B cell (primary cell): ENCODE measurements at regions not wholly inside any gene's neighbourhood (a gene's known extent, or its start where the extent isn't known, plus 50 kb on each side); places are given as distances from the start of the nearest gene placed in this dataset.

ENCODE experiments used
- ATAC-seq: fragments of 200-7000 bp; cut with Tn5 transposase; one replicate; pipeline ENCODE4 v1.10.0; 2021; ENCODE audit warnings: low read depth, mild to moderate bottlenecking, moderate number of reproducible peaks, moderate library complexity
- CTCF ChIA-PET: fragments of 350-600 bp; sonication (Branson Sonifier 250); formaldehyde crosslinking; loops from one replicate; lab custom pipeline; 2021; ENCODE audit warnings: antibody characterized with exemption, inconsistent platforms; lab: Charles Lee
- POLR2A ChIA-PET: fragments of 350-600 bp; sonication (Branson Sonifier 250); formaldehyde crosslinking; loops from one replicate; lab custom pipeline; 2021; ENCODE audit warnings: antibody characterized with exemption; lab: Charles Lee
- DNase-seq: peaks from one replicate; pipeline ENCODE4 v3.0.0; 2013
- H2AFZ ChIP-seq: 2 replicates; pipeline ENCODE4 v1.6.1; 2012; ENCODE audit warnings: mild to moderate bottlenecking, low read depth, low read length; ENCODE audit not compliant: insufficient read depth, poor library complexity, severe bottlenecking
- H3K27ac ChIP-seq, 2 donors: 1 replicate in 1 of 2; 2 replicates in 1 of 2; pipeline ENCODE4 v1.5.1; 2012 to 2013; ENCODE audit warnings: low read length in 2 of 2, mild to moderate bottlenecking in 2 of 2, moderate library complexity in 1 of 2
- H3K27me3 ChIP-seq, 4 experiments: fragments of 200-600 bp in 1 of 4; sonication (generic) in 1 of 4; replicated peaks in 1 of 4; 1 replicate in 2 of 4; 2 replicates in 2 of 4; pipeline versions ENCODE4 v1.6.1 to v1.7.0; 2013 to 2016; ENCODE audit warnings: low read length in 3 of 4, mild to moderate bottlenecking in 2 of 4, mixed read lengths in 1 of 4, moderate library complexity in 1 of 4; ENCODE audit not compliant: insufficient read depth in 4 of 4, control insufficient read depth in 3 of 4; ENCODE audit errors: control extremely low read depth in 1 of 4
- H3K36me3 ChIP-seq, 2 experiments: replicated peaks in 1 of 2; 1 replicate in 1 of 2; 2 replicates in 1 of 2; pipeline versions ENCODE4 v1.6.1 to v1.7.1; 2013; ENCODE audit warnings: low read length in 1 of 2; ENCODE audit not compliant: insufficient read depth in 2 of 2, control insufficient read depth in 1 of 2; ENCODE audit errors: control extremely low read depth in 1 of 2, extremely low read depth in 1 of 2
- H3K4me1 ChIP-seq, 2 donors: fragments of 200-600 bp in 1 of 2; sonication (generic) in 1 of 2; 1 replicate in 1 of 2; 2 replicates in 1 of 2; pipeline versions ENCODE4 v1.5.1 to v1.6.1; 2013 to 2017; ENCODE audit warnings: low read length in 2 of 2; ENCODE audit not compliant: control insufficient read depth in 2 of 2, insufficient read depth in 2 of 2
- H3K4me2 ChIP-seq: replicated peaks from 2 replicates; pipeline ENCODE3; 2012; ENCODE audit warnings: mild to moderate bottlenecking, low read depth, low read length; ENCODE audit not compliant: poor library complexity, severe bottlenecking
- H3K4me3 ChIP-seq, 5 experiments: fragments of 200-600 bp in 1 of 5; sonication (generic) in 1 of 5; 1 replicate in 3 of 5; 2 replicates in 2 of 5; pipeline versions ENCODE4 v1.5.1 to v1.7.0; 2011 to 2016; ENCODE audit warnings: low read length in 4 of 5, mild to moderate bottlenecking in 4 of 5, low read depth in 2 of 5, control low read depth in 1 of 5, moderate library complexity in 1 of 5; ENCODE audit not compliant: insufficient read depth in 1 of 5; ENCODE audit errors: control extremely low read depth in 1 of 5, extremely low read depth in 1 of 5
- H3K79me2 ChIP-seq: fragments of 200-600 bp; sonication (generic); one replicate; pipeline ENCODE4 v1.6.0; 2016; ENCODE audit warnings: low read length; ENCODE audit not compliant: control insufficient read depth, insufficient read depth
- H3K9ac ChIP-seq: fragments of 200-600 bp; sonication (generic); 2 replicates; pipeline ENCODE4 v1.6.1; 2017; ENCODE audit warnings: mild to moderate bottlenecking, low read length, moderate library complexity
- H3K9me3 ChIP-seq, 3 donors: one replicate each; pipeline versions ENCODE4 v1.6.1 to v1.7.1; 2013; ENCODE audit warnings: low read length in 2 of 3; ENCODE audit not compliant: control insufficient read depth in 2 of 3, insufficient read depth in 1 of 3; ENCODE audit errors: control extremely low read depth in 1 of 3
- H4K20me1 ChIP-seq: 2 replicates; pipeline ENCODE4 v1.6.0; 2012; ENCODE audit warnings: mild to moderate bottlenecking, low read length; ENCODE audit not compliant: insufficient read depth, control insufficient read depth, poor library complexity, severe bottlenecking
- H3K27ac Mint-ChIP-seq: one replicate; pipeline ENCODE4 v1.8.0; 2021; ENCODE audit warnings: mixed read lengths
- H3K27me3 Mint-ChIP-seq: one replicate; pipeline ENCODE4 v1.8.0; 2021; ENCODE audit warnings: mixed read lengths
- H3K4me1 Mint-ChIP-seq: one replicate; pipeline ENCODE4 v1.8.0; 2021; ENCODE audit warnings: mixed read lengths
- H3K4me3 Mint-ChIP-seq: one replicate; pipeline ENCODE4 v1.8.0; 2021; ENCODE audit warnings: mixed read lengths
- H3K9me3 Mint-ChIP-seq: one replicate; pipeline ENCODE4 v1.8.0; 2022; ENCODE audit warnings: mixed read lengths; ENCODE audit not compliant: insufficient read depth
- CTCF ChIP-seq: fragments of 200-600 bp; IDR thresholded peaks from one replicate; pipeline ENCODE4 v1.8.0; 2022; ENCODE audit warnings: antibody characterized with exemption, mild to moderate bottlenecking
- EZH2 ChIP-seq: IDR thresholded peaks from 2 replicates; pipeline ENCODE4 v1.6.1; 2012; ENCODE audit warnings: borderline replicate concordance, low read depth, mild to moderate bottlenecking, moderate library complexity, low read length; ENCODE audit not compliant: insufficient read depth, poor library complexity, severe bottlenecking
- WGBS: methylation state at CpG from one replicate; pipeline ENCODE4 v1.1.5; 2013; ENCODE audit warnings: missing lambda C conversion rate; ENCODE audit not compliant: insufficient coverage; 5-methylcytosine and 5-hydroxymethylcytosine counted together
- intact Hi-C: fragments of 100-400 bp; cut with micrococcal nuclease; formaldehyde crosslinking; loops from one replicate; pipeline ENCODE4 v1.10.0; 2022

- no peaks in the 10 kb centered on the region for H4K20me1 ChIP-seq
- ATAC-seq (no peak), DNase-seq (no peak)
- no peaks in the 10 kb centered on the region for H3K4me1 ChIP-seq
- Mint-ChIP-seq H3K27me3 (no peaks in the 10 kb centered on the region), H3K9me3 (no peaks in the 10 kb centered on the region), H3K4me1 (no peaks in the 10 kb centered on the region), H3K4me3 (no peak overlapping the region), H3K27ac (no peak overlapping the region)
- H3K4me3 ChIP-seq, result no peak overlapping the region
- TF ChIP-seq EZH2 (no peak), CTCF (no peak)
- H2AFZ ChIP-seq, result no peak overlapping the region
- H3K27ac ChIP-seq, result no peak overlapping the region
- H3K36me3 ChIP-seq, result no peaks in the 10 kb centered on the region
- no peak overlapping the region for H3K9ac ChIP-seq
- no peaks in the 10 kb centered on the region for H3K79me2 ChIP-seq
- intact Hi-C loops, result no loop called here
- H3K9me3 ChIP-seq, result peaks cover 0 to 4% (median 0%) of the 10 kb centered on the region in 3 donors
- H3K4me2 ChIP-seq, result no peak overlapping the region
- H3K27me3 ChIP-seq, result no peaks in the 10 kb centered on the region
- POLR2A ChIA-PET, result no interaction called here
- 83% methylated on average over 2 of the region's 3 CpGs for WGBS
- CTCF ChIA-PET, result no interaction called here
Measured at GRCh38 chr6:119986934-119987549, 637.5 kb upstream of the MAN1A1 start.

DNA sequence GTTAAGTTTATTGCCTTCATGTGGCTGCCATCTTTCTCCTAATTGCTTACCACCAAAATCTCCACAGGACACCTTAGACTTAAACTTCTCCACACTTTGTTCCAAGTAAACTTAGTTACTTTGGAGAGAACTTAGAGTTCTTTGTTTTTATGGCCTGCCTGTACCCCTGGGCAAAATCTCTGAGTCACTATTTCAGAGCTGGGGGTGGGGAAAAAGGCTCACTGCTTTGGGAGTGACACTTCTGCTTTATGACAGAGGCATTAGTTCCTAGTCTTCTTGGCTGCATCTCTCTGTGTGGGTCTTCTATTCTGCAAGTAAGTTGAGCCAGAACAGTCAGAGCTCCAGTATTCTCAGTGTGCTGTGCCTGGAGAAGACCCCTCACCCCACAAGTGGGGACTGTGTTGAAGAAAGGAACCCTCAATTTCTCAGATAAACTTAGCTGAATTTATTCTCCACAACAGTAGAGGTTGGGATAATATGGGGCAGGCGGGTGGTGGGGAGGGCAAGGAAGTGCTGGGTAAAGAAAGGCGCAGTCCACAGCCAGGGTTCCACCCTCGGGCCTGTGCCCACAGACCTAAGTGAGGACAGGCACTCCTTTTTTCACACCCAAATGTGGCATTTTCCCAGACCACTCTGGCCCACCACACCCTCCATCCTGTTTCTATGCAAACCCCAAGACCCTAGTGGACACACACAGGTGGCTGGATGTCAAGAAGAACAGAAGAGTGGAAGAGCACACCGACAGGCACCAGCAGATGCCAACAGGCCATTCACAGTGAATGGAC is 636.6 kb upstream of the MAN1A1 start:
- ATAC-seq (no peak), DNase-seq (no peak)
- TF ChIP-seq CTCF, result no peak
- no peak for TF ChIP-seq EZH2
- Histone ChIP-seq H2AFZ (no peak overlapping the region), H3K27me3 (no peaks in the 10 kb centered on the region), H3K27ac (no peak overlapping the region), H4K20me1 (no peaks in the 10 kb centered on the region), H3K79me2 (no peaks in the 10 kb centered on the region), H3K9me3 (peaks cover 0 to 4% (median 0%) of the 10 kb centered on the region in 3 donors), H3K36me3 (no peaks in the 10 kb centered on the region), H3K4me2 (no peak overlapping the region), H3K4me1 (no peaks in the 10 kb centered on the region), H3K9ac (no peak overlapping the region), H3K4me3 (no peak overlapping the region)
- H3K27ac Mint-ChIP-seq, result no peak overlapping the region
- no peaks in the 10 kb centered on the region for H3K4me1 Mint-ChIP-seq
- H3K9me3 Mint-ChIP-seq, result no peaks in the 10 kb centered on the region
- ChIA-PET CTCF (no interaction called here), POLR2A (no interaction called here)
- intact Hi-C loops, result no loop called here
- 83% methylated on average over 2 of the region's 4 CpGs for WGBS
- H3K27me3 Mint-ChIP-seq, result no peaks in the 10 kb centered on the region
- no peak overlapping the region for H3K4me3 Mint-ChIP-seq
